CD4-positive, CD25-positive, alpha-beta regulatory T cell (primary cell): ENCODE measurements at regions not wholly inside any gene's neighbourhood (a gene's known extent, or its start where the extent isn't known, plus 50 kb on each side); places are given as distances from the start of the nearest gene placed in this dataset.

ENCODE experiments used
- ATAC-seq, 2 donors: fragments of 150-1000 bp; cut with Tn5 transposase; one replicate each; pipeline ENCODE4 v1.10.0; 2021; ENCODE audit warnings: low read depth in 2 of 2, moderate number of reproducible peaks in 2 of 2, moderate library complexity in 1 of 2
- DNase-seq, 3 donors: peaks; one replicate each; pipeline versions ENCODE4 v3.0.0 to v3.0.0-alpha.2; 2012 to 2022; ENCODE audit warnings: mixed read lengths in 1 of 3
- H3K27ac ChIP-seq: one replicate; pipeline ENCODE4 v1.7.0; 2013; ENCODE audit warnings: mild to moderate bottlenecking, low read length; ENCODE audit not compliant: insufficient read depth, poor library complexity, severe bottlenecking
- H3K27me3 ChIP-seq: one replicate; pipeline ENCODE4 v1.7.0; 2013; ENCODE audit warnings: low read length; ENCODE audit not compliant: control insufficient read depth, insufficient read depth
- H3K36me3 ChIP-seq: one replicate; pipeline ENCODE4 v1.7.0; 2013; ENCODE audit warnings: mild to moderate bottlenecking, low read length, moderate library complexity; ENCODE audit not compliant: control insufficient read depth, insufficient read depth
- H3K4me1 ChIP-seq: 2 replicates; pipeline ENCODE4 v1.7.0; 2013; ENCODE audit warnings: mild to moderate bottlenecking, low read length; ENCODE audit not compliant: insufficient read depth, control insufficient read depth, poor library complexity, severe bottlenecking
- H3K4me3 ChIP-seq: one replicate; pipeline ENCODE4 v1.7.0; 2013; ENCODE audit warnings: low read depth, mild to moderate bottlenecking, low read length, moderate library complexity
- H3K9me3 ChIP-seq, 2 experiments: 1 replicate in 1 of 2; 2 replicates in 1 of 2; pipeline ENCODE4 v1.7.0; 2013; ENCODE audit warnings: low read length in 2 of 2, mild to moderate bottlenecking in 1 of 2, moderate library complexity in 1 of 2; ENCODE audit not compliant: control insufficient read depth in 2 of 2
- H3K27ac Mint-ChIP-seq, 3 donors: one replicate each; pipeline ENCODE4 v1.8.0; 2020 to 2022; ENCODE audit warnings: mild to moderate bottlenecking in 3 of 3, mixed read lengths in 3 of 3, moderate library complexity in 2 of 3
- H3K27me3 Mint-ChIP-seq: one replicate; pipeline ENCODE4 v1.8.0; 2022; ENCODE audit warnings: mild to moderate bottlenecking, mixed read lengths
- H3K36me3 Mint-ChIP-seq: one replicate; pipeline ENCODE4 v1.8.0; 2020; ENCODE audit warnings: mixed read lengths
- H3K4me1 Mint-ChIP-seq, 4 donors: one replicate each; pipeline ENCODE4 v1.8.0; 2020 to 2022; ENCODE audit warnings: mixed read lengths in 4 of 4, mild to moderate bottlenecking in 1 of 4
- H3K4me3 Mint-ChIP-seq, 4 donors: one replicate each; pipeline ENCODE4 v1.8.0; 2020 to 2022; ENCODE audit warnings: mild to moderate bottlenecking in 4 of 4, mixed read lengths in 4 of 4, moderate library complexity in 3 of 4
- H3K9me3 Mint-ChIP-seq, 7 donors: one replicate each; pipeline ENCODE4 v1.8.0; 2020 to 2022; ENCODE audit warnings: mixed read lengths in 7 of 7, mild to moderate bottlenecking in 3 of 7, moderate library complexity in 2 of 7

GRCh38 chr4:123954220-123954619 is 557.6 kb downstream of the SPRY1 start:
- ATAC-seq (no peak), DNase-seq (no peak)
- Mint-ChIP-seq H3K27me3 (no peaks in the 10 kb centered on the region), H3K4me1 (no peaks in the 10 kb centered on the region), H3K27ac (no peak overlapping the region), H3K36me3 (no peaks in the 10 kb centered on the region), H3K4me3 (no peak overlapping the region), H3K9me3 (peaks cover 0 to 5% (median 0%) of the 10 kb centered on the region in 7 donors)
- H3K4me3 ChIP-seq: no peak overlapping the region
- H3K27ac ChIP-seq: no peak overlapping the region
- H3K9me3 ChIP-seq: no peaks in the 10 kb centered on the region
- H3K4me1 ChIP-seq: no peaks in the 10 kb centered on the region
- no peaks in the 10 kb centered on the region for H3K36me3 ChIP-seq
- H3K27me3 ChIP-seq: no peaks in the 10 kb centered on the region

GRCh38 chr4:123955167-123955800 is 558.7 kb downstream of the SPRY1 start:
- Mint-ChIP-seq H3K27me3 (no peaks in the 10 kb centered on the region), H3K9me3 (peaks cover 0 to 7% (median 0%) of the 10 kb centered on the region in 7 donors), H3K4me1 (no peaks in the 10 kb centered on the region), H3K4me3 (no peak overlapping the region), H3K27ac (no peak overlapping the region), H3K36me3 (no peaks in the 10 kb centered on the region)
- Histone ChIP-seq H3K27me3 (no peaks in the 10 kb centered on the region), H3K27ac (no peak overlapping the region), H3K9me3 (no peaks in the 10 kb centered on the region), H3K4me1 (no peaks in the 10 kb centered on the region), H3K36me3 (no peaks in the 10 kb centered on the region), H3K4me3 (no peak overlapping the region)
- DNase-seq (no peak), ATAC-seq (no peak)

- Mint-ChIP-seq H3K4me1 (no peaks in the 10 kb centered on the region), H3K4me3 (no peak overlapping the region), H3K36me3 (no peaks in the 10 kb centered on the region), H3K9me3 (peaks cover 0 to 9% (median 0%) of the 10 kb centered on the region in 7 donors), H3K27me3 (no peaks in the 10 kb centered on the region), H3K27ac (no peak overlapping the region)
- H3K4me1 ChIP-seq: no peaks in the 10 kb centered on the region
- H3K4me3 ChIP-seq: no peak overlapping the region
- ATAC-seq: no peak
- H3K27me3 ChIP-seq: no peaks in the 10 kb centered on the region
- no peak for DNase-seq
- no peaks in the 10 kb centered on the region for H3K36me3 ChIP-seq
- H3K9me3 ChIP-seq: no peaks in the 10 kb centered on the region
- H3K27ac ChIP-seq: no peak overlapping the region
Observed at GRCh38 chr4:123956204-123956603, 559.6 kb downstream of the SPRY1 start.

DNA sequence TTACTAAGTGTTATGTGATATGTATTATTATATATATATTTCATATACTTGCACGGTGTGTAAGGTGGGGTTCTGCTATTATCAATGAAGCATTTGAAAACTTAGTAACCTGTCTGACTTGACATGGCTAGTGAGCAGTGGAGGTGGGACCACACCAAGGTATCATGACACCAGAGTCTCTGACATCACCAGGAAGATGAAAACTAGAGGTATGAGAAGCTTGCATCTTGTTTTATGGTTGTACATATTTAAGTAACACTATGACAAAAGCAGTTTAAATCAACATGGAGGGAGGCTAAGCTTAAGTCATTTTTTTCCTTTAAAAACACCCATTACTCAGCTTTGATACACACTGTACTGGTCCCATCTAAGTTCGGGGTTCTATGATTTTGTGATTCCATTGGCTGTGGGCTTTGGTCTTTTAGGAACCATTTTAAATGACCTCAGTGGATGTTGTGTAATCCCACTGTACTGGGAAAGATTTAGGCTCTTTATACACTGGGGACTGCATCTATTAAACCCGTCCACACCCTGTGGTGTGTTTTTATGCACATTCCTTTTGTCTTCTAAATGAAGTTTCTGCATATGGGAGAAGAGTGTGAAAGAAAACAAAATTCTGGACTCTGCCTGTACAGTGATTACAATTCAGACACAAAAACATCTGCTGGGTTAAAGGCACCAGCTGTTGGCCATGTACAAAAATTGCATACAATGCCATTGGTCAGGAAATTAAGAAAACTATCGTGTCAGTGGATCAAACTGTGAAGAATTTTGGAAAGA is 570.6 kb downstream of the SPRY1 start:
- H3K4me1 ChIP-seq: no peaks in the 10 kb centered on the region
- no peak overlapping the region for H3K27ac ChIP-seq
- H3K27me3 ChIP-seq: no peaks in the 10 kb centered on the region
- H3K27ac Mint-ChIP-seq: no peak overlapping the region
- no peaks in the 10 kb centered on the region for H3K4me1 Mint-ChIP-seq
- H3K36me3 Mint-ChIP-seq: no peaks in the 10 kb centered on the region
- H3K9me3 Mint-ChIP-seq: peaks cover 0 to 4% (median 3%) of the 10 kb centered on the region in 7 donors
- H3K4me3 Mint-ChIP-seq: no peak overlapping the region
- no peaks in the 10 kb centered on the region for H3K27me3 Mint-ChIP-seq
- no peaks in the 10 kb centered on the region for H3K9me3 ChIP-seq
- DNase-seq (no peak), ATAC-seq (no peak)
- no peak overlapping the region for H3K4me3 ChIP-seq
- H3K36me3 ChIP-seq: no peaks in the 10 kb centered on the region

- Histone ChIP-seq H3K27me3 (no peaks in the 10 kb centered on the region), H3K36me3 (no peaks in the 10 kb centered on the region), H3K4me1 (no peaks in the 10 kb centered on the region), H3K4me3 (no peak overlapping the region), H3K27ac (no peak overlapping the region), H3K9me3 (no peaks in the 10 kb centered on the region)
- Mint-ChIP-seq H3K4me3 (no peak overlapping the region), H3K4me1 (no peaks in the 10 kb centered on the region), H3K27ac (no peak overlapping the region), H3K27me3 (no peaks in the 10 kb centered on the region), H3K9me3 (peaks cover 0 to 5% (median 3%) of the 10 kb centered on the region in 7 donors), H3K36me3 (no peaks in the 10 kb centered on the region)
- DNase-seq (no peak), ATAC-seq (no peak)
Observed at GRCh38 chr4:123972031-123972430, 575.4 kb downstream of the SPRY1 start.

GRCh38 chr4:123974386-123975149 is 578.0 kb downstream of the SPRY1 start:
- Histone ChIP-seq H3K4me3 (no peak overlapping the region), H3K9me3 (no peaks in the 10 kb centered on the region), H3K27me3 (no peaks in the 10 kb centered on the region), H3K27ac (no peak overlapping the region), H3K4me1 (no peaks in the 10 kb centered on the region), H3K36me3 (no peaks in the 10 kb centered on the region)
- Mint-ChIP-seq H3K4me1 (no peaks in the 10 kb centered on the region), H3K27ac (no peak overlapping the region), H3K9me3 (peaks cover 0 to 7% (median 1%) of the 10 kb centered on the region in 7 donors), H3K27me3 (no peaks in the 10 kb centered on the region), H3K4me3 (no peak overlapping the region), H3K36me3 (no peaks in the 10 kb centered on the region)
- DNase-seq (no peak), ATAC-seq (no peak)

DNA sequence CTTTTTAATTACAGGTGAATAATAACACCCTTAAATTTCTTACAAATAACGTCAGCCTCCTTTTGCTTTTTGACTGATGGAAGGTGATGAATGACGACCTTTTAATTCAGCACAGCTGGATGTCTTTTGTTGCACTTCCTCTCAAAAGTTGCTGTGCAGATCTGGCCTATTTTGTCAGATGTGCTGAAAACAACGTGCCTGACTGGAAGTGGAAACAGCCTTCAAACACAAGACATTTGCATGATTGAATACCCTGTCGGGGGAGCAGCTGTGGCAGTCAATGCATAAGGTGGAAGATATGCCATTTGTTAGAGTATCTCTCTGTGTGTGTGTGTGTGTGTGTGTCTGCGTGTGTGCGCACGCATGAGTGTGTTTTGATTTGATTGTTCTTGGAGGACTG is 579.7 kb downstream of the SPRY1 start:
- H3K27me3 Mint-ChIP-seq: no peaks in the 10 kb centered on the region
- H3K4me3 Mint-ChIP-seq: no peak overlapping the region
- no peak overlapping the region for H3K27ac ChIP-seq
- no peak overlapping the region for H3K27ac Mint-ChIP-seq
- no peaks in the 10 kb centered on the region for H3K4me1 Mint-ChIP-seq
- no peaks in the 10 kb centered on the region for H3K27me3 ChIP-seq
- H3K4me3 ChIP-seq: no peak overlapping the region
- peaks cover 0 to 10% (median 1%) of the 10 kb centered on the region in 7 donors for H3K9me3 Mint-ChIP-seq
- no peaks in the 10 kb centered on the region for H3K9me3 ChIP-seq
- H3K36me3 Mint-ChIP-seq: no peaks in the 10 kb centered on the region
- no peaks in the 10 kb centered on the region for H3K36me3 ChIP-seq
- DNase-seq (no peak), ATAC-seq (no peak)
- H3K4me1 ChIP-seq: no peaks in the 10 kb centered on the region
